ENCODE measurements at regions not wholly inside any gene's neighbourhood (a gene's known extent, or its start where the extent isn't known, plus 50 kb on each side); places are given as distances from the start of the nearest gene placed in this dataset.

- 82 to 84% methylated on average over 5 to 11 of the region's 12 CpGs for WGBS, 2 donors (ENCODE audit: low coverage in 1 of 2)
- no peak overlapping the region for H3K27ac ChIP-seq
- no peaks in the 10 kb centered on the region for H3K4me1 ChIP-seq
- TF ChIP-seq, protein P1, sequence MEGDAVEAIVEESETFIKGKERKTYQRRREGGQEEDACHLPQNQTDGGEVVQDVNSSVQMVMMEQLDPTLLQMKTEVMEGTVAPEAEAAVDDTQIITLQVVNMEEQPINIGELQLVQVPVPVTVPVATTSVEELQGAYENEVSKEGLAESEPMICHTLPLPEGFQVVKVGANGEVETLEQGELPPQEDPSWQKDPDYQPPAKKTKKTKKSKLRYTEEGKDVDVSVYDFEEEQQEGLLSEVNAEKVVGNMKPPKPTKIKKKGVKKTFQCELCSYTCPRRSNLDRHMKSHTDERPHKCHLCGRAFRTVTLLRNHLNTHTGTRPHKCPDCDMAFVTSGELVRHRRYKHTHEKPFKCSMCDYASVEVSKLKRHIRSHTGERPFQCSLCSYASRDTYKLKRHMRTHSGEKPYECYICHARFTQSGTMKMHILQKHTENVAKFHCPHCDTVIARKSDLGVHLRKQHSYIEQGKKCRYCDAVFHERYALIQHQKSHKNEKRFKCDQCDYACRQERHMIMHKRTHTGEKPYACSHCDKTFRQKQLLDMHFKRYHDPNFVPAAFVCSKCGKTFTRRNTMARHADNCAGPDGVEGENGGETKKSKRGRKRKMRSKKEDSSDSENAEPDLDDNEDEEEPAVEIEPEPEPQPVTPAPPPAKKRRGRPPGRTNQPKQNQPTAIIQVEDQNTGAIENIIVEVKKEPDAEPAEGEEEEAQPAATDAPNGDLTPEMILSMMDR (IDR thresholded peaks at IDR 0.05), result no peak
- TF ChIP-seq POLR2AphosphoS5 (IDR thresholded peaks at IDR 0.05), result no peak
- TF ChIP-seq EP300 (IDR thresholded peaks at IDR 0.05), result no peak
- no peak for TF ChIP-seq POLR2A (IDR thresholded peaks at IDR 0.05)
- H3K9me3 ChIP-seq, result no peaks in the 10 kb centered on the region
- no peaks in the 10 kb centered on the region for H3K36me3 ChIP-seq
- no peak for ATAC-seq
- H3K4me3 ChIP-seq, result no peak overlapping the region
- peaks cover 26% of the 10 kb centered on the region for H3K27me3 ChIP-seq
Measured at GRCh38 chr7:28311670-28312069, 100.6 kb upstream of the CREB5 start.

- WGBS, 2 donors (ENCODE audit: low coverage in 1 of 2), result 87 to 93% methylated on average over 5 to 6 of the region's 6 CpGs
- TF ChIP-seq EP300 (IDR thresholded peaks at IDR 0.05), result no peak
- TF ChIP-seq, protein P1 (IDR thresholded peaks at IDR 0.05), result no peak
- no peak for TF ChIP-seq POLR2AphosphoS5 (IDR thresholded peaks at IDR 0.05)
- no peak for TF ChIP-seq POLR2A (IDR thresholded peaks at IDR 0.05)
Measured at GRCh38 chr7:28312948-28313347, 99.4 kb upstream of the CREB5 start.

GRCh38 chr7:28314841-28315240, 97.5 kb upstream of the CREB5 start:
- peaks cover 26% of the 10 kb centered on the region for H3K27me3 ChIP-seq
- ATAC-seq, result no peak
- no peak overlapping the region for H3K27ac ChIP-seq
- TF ChIP-seq EP300 (IDR thresholded peaks at IDR 0.05), result no peak
- no peak for TF ChIP-seq POLR2AphosphoS5 (IDR thresholded peaks at IDR 0.05)
- TF ChIP-seq POLR2A (IDR thresholded peaks at IDR 0.05), result no peak
- TF ChIP-seq, protein P1 (IDR thresholded peaks at IDR 0.05), result no peak
- no peaks in the 10 kb centered on the region for H3K9me3 ChIP-seq
- H3K36me3 ChIP-seq, result no peaks in the 10 kb centered on the region
- 0 to 94% methylated on average over 1 to 3 of the region's 3 CpGs for WGBS, 2 donors (ENCODE audit: low coverage in 1 of 2)
- no peaks in the 10 kb centered on the region for H3K4me1 ChIP-seq
- H3K4me3 ChIP-seq, result no peak overlapping the region

More at GRCh38 chr7:28312948-28313347, 99.4 kb upstream of the CREB5 start:
- Histone ChIP-seq H3K4me3 (no peak overlapping the region), H3K36me3 (no peaks in the 10 kb centered on the region), H3K4me1 (no peaks in the 10 kb centered on the region), H3K27ac (no peak overlapping the region), H3K27me3 (peaks cover 26% of the 10 kb centered on the region), H3K9me3 (no peaks in the 10 kb centered on the region)
- no peak for ATAC-seq

DNA sequence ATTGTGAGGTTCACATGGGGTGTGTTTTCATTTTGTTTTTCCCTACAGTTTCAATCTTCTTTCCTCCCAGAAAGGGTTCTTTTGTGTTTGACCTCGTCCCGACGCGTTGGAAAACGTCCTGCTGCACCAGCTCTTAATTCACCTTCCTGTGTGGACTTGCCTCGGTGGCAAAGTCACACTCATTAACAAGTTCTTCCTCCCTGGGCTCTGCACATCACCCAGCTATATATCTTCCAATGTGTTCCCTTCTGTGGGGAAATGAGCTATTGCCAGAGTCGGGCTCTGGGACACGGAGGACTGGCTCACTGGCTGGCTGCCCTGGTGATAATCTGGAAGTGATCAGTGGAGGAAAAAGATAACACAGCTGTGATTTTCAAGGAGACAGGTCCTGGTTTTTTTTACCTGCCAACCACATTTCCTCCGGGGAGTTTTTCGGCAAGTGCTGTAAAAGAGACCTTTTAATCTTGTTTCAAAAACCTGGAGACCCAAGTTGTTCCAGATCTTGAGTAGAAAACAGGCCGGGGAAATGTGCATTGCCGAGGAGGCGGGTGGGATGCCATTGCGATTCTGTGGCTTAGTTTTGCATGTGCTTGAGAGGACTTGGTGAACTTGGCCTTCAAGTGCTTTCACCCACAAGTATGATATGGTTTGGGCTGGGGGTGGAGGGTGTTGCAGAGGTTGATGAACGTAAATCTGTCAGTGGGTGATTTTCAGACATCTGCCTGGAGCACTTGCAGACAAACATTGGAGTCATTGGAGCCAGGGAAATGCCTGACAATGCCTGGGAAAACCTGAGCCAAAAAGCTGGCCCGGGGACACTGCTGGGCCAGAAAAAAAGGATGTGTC, 96.5 kb upstream of the CREB5 start:
- ATAC-seq, result peak; percentile 57
- H3K4me1 ChIP-seq, result no peaks in the 10 kb centered on the region
- TF ChIP-seq, protein P1 (IDR thresholded peaks at IDR 0.05), result no peak
- TF ChIP-seq POLR2AphosphoS5 (IDR thresholded peaks at IDR 0.05) (no peak), POLR2A (IDR thresholded peaks at IDR 0.05) (no peak), EP300 (IDR thresholded peaks at IDR 0.05) (no peak)
- H3K36me3 ChIP-seq, result no peaks in the 10 kb centered on the region
- no peaks in the 10 kb centered on the region for H3K9me3 ChIP-seq
- WGBS, 2 donors (ENCODE audit: low coverage in 1 of 2), result 27 to 49% methylated on average over 8 to 15 of the region's 16 CpGs
- peak overlapping the region in 2 of 4 donors; percentile 3 to 11 for H3K27ac ChIP-seq
- peak overlapping the region in 1 of 2 donors; percentile 2 for H3K4me3 ChIP-seq
- H3K27me3 ChIP-seq, result peaks cover 19% of the 10 kb centered on the region

DNA sequence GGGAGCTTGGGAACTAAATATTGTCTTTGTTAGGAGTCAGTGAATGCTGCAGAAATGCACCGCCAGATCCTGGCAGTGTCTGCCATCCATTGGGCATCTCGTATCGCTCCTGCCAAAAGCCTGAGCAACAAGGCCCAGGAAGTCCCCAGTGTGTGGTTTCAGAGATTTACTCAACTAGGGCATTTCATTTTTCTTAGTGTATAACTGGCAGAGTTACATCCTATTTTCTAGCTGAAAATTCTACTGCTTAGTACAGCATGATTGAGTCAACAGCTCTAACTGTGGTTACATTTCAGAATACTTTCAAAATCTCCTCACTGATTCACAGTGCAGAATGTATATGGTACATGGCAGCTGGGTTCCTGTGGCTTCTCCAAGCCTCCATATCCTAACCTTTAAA, 95.8 kb upstream of the CREB5 start:
- TF ChIP-seq EP300 (IDR thresholded peaks at IDR 0.05) (no peak), POLR2AphosphoS5 (IDR thresholded peaks at IDR 0.05) (no peak), POLR2A (IDR thresholded peaks at IDR 0.05) (no peak)
- Histone ChIP-seq H3K9me3 (no peaks in the 10 kb centered on the region), H3K4me3 (no peak overlapping the region), H3K36me3 (no peaks in the 10 kb centered on the region), H3K27me3 (peaks cover 19% of the 10 kb centered on the region), H3K4me1 (no peaks in the 10 kb centered on the region), H3K27ac (peak overlapping the region in 1 of 4 donors; percentile 3)
- 86 to 87% methylated on average over 3 of the region's 3 CpGs for WGBS, 2 donors (ENCODE audit: low coverage in 1 of 2)
- ATAC-seq, result no peak
